Neural cell (in vitro differentiated cells): ENCODE measurements at regions not wholly inside any gene's neighbourhood (a gene's known extent, or its start where the extent isn't known, plus 50 kb on each side); places are given as distances from the start of the nearest gene placed in this dataset.

Experiments used
- H2AFZ ChIP-seq: fragments of 200-600, 300-800 bp; sonication (generic), shearing (Covaris generic); 2 replicates; pipeline ENCODE4 v1.6.0; 2014; ENCODE audit warnings: low read depth, mild to moderate bottlenecking, antibody characterized with exemption, low read length, moderate library complexity
- H3F3A ChIP-seq: fragments of 200-600 bp; shearing (Covaris generic); 2 replicates; pipeline ENCODE4 v1.6.1; 2016; ENCODE audit warnings: mild to moderate bottlenecking, moderate library complexity, mixed read lengths, antibody characterized with exemption, low read length; ENCODE audit not compliant: insufficient read depth, poor library complexity, severe bottlenecking
- H3K27ac ChIP-seq: fragments of 200-600, 300-800 bp; sonication (generic), shearing (Covaris generic); 2 replicates; pipeline ENCODE4 v1.5.1; 2014; ENCODE audit warnings: mild to moderate bottlenecking, low read length, moderate library complexity
- H3K27me3 ChIP-seq: fragments of 300-800, 200-600 bp; sonication (generic), shearing (Covaris generic); 2 replicates; pipeline ENCODE4 v1.6.0; 2014; ENCODE audit warnings: mild to moderate bottlenecking, low read depth, low read length, moderate library complexity; ENCODE audit not compliant: insufficient read depth
- H3K36me3 ChIP-seq: fragments of 300-800, 200-600 bp; sonication (generic), shearing (Covaris generic); 2 replicates; pipeline ENCODE4 v1.5.1; 2014; ENCODE audit warnings: mild to moderate bottlenecking, antibody characterized with exemption, low read length, moderate library complexity; ENCODE audit not compliant: insufficient read depth
- H3K4me2 ChIP-seq: fragments of 300-800, 200-600 bp; sonication (generic), shearing (Covaris generic); 2 replicates; pipeline ENCODE4 v1.6.0; 2014; ENCODE audit warnings: mild to moderate bottlenecking, low read length
- H3K4me3 ChIP-seq: fragments of 300-800, 200-600 bp; sonication (generic), shearing (Covaris generic); 2 replicates; pipeline ENCODE4 v1.5.1; 2014; ENCODE audit warnings: mild to moderate bottlenecking, low read length, moderate library complexity
- H3K79me2 ChIP-seq: fragments of 200-600 bp; shearing (Covaris generic); replicated peaks from 2 replicates; pipeline ENCODE4 v1.6.0; 2014; ENCODE audit warnings: mild to moderate bottlenecking, low read length, moderate library complexity; ENCODE audit not compliant: insufficient read depth
- H3K9ac ChIP-seq: fragments of 300-800, 200-600 bp; sonication (generic), shearing (Covaris generic); 2 replicates; pipeline ENCODE4 v1.6.1; 2016; ENCODE audit warnings: mild to moderate bottlenecking, low read length, mixed read lengths
- H3K9me2 ChIP-seq: fragments of 200-600 bp; shearing (Covaris generic); 2 replicates; pipeline ENCODE4 v1.6.1; 2016; ENCODE audit warnings: mild to moderate bottlenecking, low read length, mixed read lengths; ENCODE audit not compliant: insufficient read depth
- H3K9me3 ChIP-seq: fragments of 200-600, 300-800 bp; sonication (generic), shearing (Covaris generic); 2 replicates; pipeline ENCODE4 v1.6.1; 2016; ENCODE audit warnings: mild to moderate bottlenecking, mixed run types, low read length, moderate library complexity, mixed read lengths
- H4K20me1 ChIP-seq: fragments of 200-600 bp; shearing (Covaris generic); 2 replicates; pipeline ENCODE4 v1.6.1; 2016; ENCODE audit warnings: mild to moderate bottlenecking, mixed run types; ENCODE audit not compliant: insufficient read depth
- CTCF ChIP-seq: fragments of 450-650 bp; IDR thresholded peaks from 2 replicates; pipeline ENCODE4 v1.5.1; 2014; ENCODE audit warnings: antibody characterized with exemption, mild to moderate bottlenecking, moderate library complexity; ENCODE audit not compliant: poor library complexity, severe bottlenecking
- EP300 ChIP-seq: fragments of 450-650 bp; conservative IDR thresholded peaks from 2 replicates; pipeline ENCODE4 v1.6.1; 2014; ENCODE audit warnings: antibody characterized with exemption, mild to moderate bottlenecking, moderate library complexity; ENCODE audit not compliant: poor library complexity, severe bottlenecking
- EZH2 ChIP-seq: fragments of 200-600, 300-800 bp; shearing (Covaris generic), sonication (generic); IDR thresholded peaks from 2 replicates; pipeline ENCODE4 v1.6.1; 2014; ENCODE audit warnings: antibody characterized with exemption, low read length, borderline replicate concordance, mild to moderate bottlenecking; ENCODE audit not compliant: insufficient read depth, poor library complexity, severe bottlenecking
- MXI1 ChIP-seq: fragments of 450-650 bp; conservative IDR thresholded peaks from 2 replicates; pipeline ENCODE4 v1.6.1; 2014; ENCODE audit warnings: antibody characterized with exemption, mild to moderate bottlenecking; ENCODE audit not compliant: poor library complexity, severe bottlenecking
- POLR2AphosphoS5 ChIP-seq: IDR thresholded peaks from 2 replicates; pipeline ENCODE4 v1.6.1; 2012
- RAD21 ChIP-seq: fragments of 450-650 bp; conservative IDR thresholded peaks from 2 replicates; pipeline ENCODE4 v1.6.1; 2014; ENCODE audit warnings: antibody characterized with exemption, mild to moderate bottlenecking, moderate library complexity
- REST ChIP-seq: IDR thresholded peaks from 2 replicates; pipeline ENCODE4 v1.6.1; 2012; ENCODE audit warnings: borderline replicate concordance
- SMC3 ChIP-seq: fragments of 450-650 bp; conservative IDR thresholded peaks from 2 replicates; pipeline ENCODE4 v1.6.1; 2014; ENCODE audit warnings: antibody characterized with exemption, mild to moderate bottlenecking, moderate library complexity; ENCODE audit not compliant: poor library complexity
- TAF1 ChIP-seq: IDR thresholded peaks from 2 replicates; pipeline ENCODE4 v1.6.1; 2012; ENCODE audit warnings: low read depth

- Histone ChIP-seq H2AFZ (no peak overlapping the region), H3K9me3 (no peaks in the 10 kb centered on the region), H3K4me2 (no peak overlapping the region), H3K9me2 (no peaks in the 10 kb centered on the region), H3K36me3 (no peaks in the 10 kb centered on the region), H3K79me2 (no peaks in the 10 kb centered on the region), H3K27me3 (no peaks in the 10 kb centered on the region), H3K9ac (no peak overlapping the region), H4K20me1 (no peaks in the 10 kb centered on the region), H3K4me3 (no peak overlapping the region), H3K27ac (no peak overlapping the region), H3F3A (no peaks in the 10 kb centered on the region)
- TF ChIP-seq REST = no peak
- no peak for TF ChIP-seq EP300
- no peak for TF ChIP-seq CTCF
- no peak for TF ChIP-seq RAD21
- TF ChIP-seq POLR2AphosphoS5 = no peak
- TF ChIP-seq MXI1 = no peak
- no peak for TF ChIP-seq EZH2
Observed at GRCh38 chr14:42848652-42849051, 1242.0 kb downstream of the LRFN5 start.

- Histone ChIP-seq H3K9me3 (no peaks in the 10 kb centered on the region), H2AFZ (no peak overlapping the region), H3K27me3 (no peaks in the 10 kb centered on the region), H3K79me2 (no peaks in the 10 kb centered on the region), H3K4me2 (no peak overlapping the region), H3K36me3 (no peaks in the 10 kb centered on the region), H3K4me3 (no peak overlapping the region), H3K9ac (no peak overlapping the region), H4K20me1 (no peaks in the 10 kb centered on the region), H3F3A (no peaks in the 10 kb centered on the region), H3K9me2 (no peaks in the 10 kb centered on the region), H3K27ac (no peak overlapping the region)
- TF ChIP-seq RAD21 (no peak), EP300 (no peak), POLR2AphosphoS5 (no peak), CTCF (no peak), TAF1 (no peak), SMC3 (no peak), EZH2 (no peak)
Observed at GRCh38 chr14:42814817-42815216, 1208.1 kb downstream of the LRFN5 start.
